HG03439 (cell line): ENCODE measurements at regions not wholly inside any gene's neighbourhood (a gene's known extent, or its start where the extent isn't known, plus 50 kb on each side); places are given as distances from the start of the nearest gene placed in this dataset.

Experiments used
- ATAC-seq: cut with Tn5 transposase; IDR thresholded peaks from one replicate; pipeline ENCODE4 v1.9.1; 2021; ENCODE audit warnings: mild to moderate bottlenecking, moderate library complexity; ENCODE audit not compliant: unreplicated experiment

- ATAC-seq: no peak
These were observed 201.9 kb downstream of the AACS start for GRCh38 chr12:125267114-125267513.

- no peak for ATAC-seq
These were observed 204.0 kb downstream of the AACS start for GRCh38 chr12:125269276-125269675.

GRCh38 chr12:125271892-125272291 lies 206.7 kb downstream of the AACS start:
- no peak for ATAC-seq

- no peak for ATAC-seq
These were observed 207.2 kb downstream of the AACS start for GRCh38 chr12:125272383-125272933.

GRCh38 chr12:125276567-125276966 lies 211.3 kb downstream of the AACS start:
- ATAC-seq: no peak

GRCh38 chr12:125280482-125281377 lies 215.5 kb downstream of the AACS start:
- no peak for ATAC-seq

- ATAC-seq: no peak
These were observed 217.7 kb downstream of the AACS start for GRCh38 chr12:125282921-125283320.

GRCh38 chr12:125283521-125283920 lies 218.3 kb downstream of the AACS start:
- ATAC-seq: no peak

- no peak for ATAC-seq
These were observed 218.9 kb downstream of the AACS start for GRCh38 chr12:125284087-125284486.

GRCh38 chr12:125284945-125285685 lies 219.9 kb downstream of the AACS start:
- no peak for ATAC-seq

- no peak for ATAC-seq
These were observed 220.9 kb downstream of the AACS start for GRCh38 chr12:125286005-125286727.

GRCh38 chr12:125287155-125287847 lies 222.1 kb downstream of the AACS start:
- ATAC-seq: peak; percentile 70

- ATAC-seq: no peak
These were observed 224.0 kb downstream of the AACS start for GRCh38 chr12:125288931-125289928.

GRCh38 chr12:125289970-125290369 lies 224.7 kb downstream of the AACS start:
- ATAC-seq: no peak

GRCh38 chr12:125292700-125293099 lies 227.5 kb downstream of the AACS start:
- ATAC-seq: no peak

GRCh38 chr12:125295550-125295949 lies 230.3 kb downstream of the AACS start:
- ATAC-seq: no peak

- no peak for ATAC-seq
These were observed 231.5 kb downstream of the AACS start for GRCh38 chr12:125296701-125297100.

GRCh38 chr12:125299840-125300239 lies 234.6 kb downstream of the AACS start:
- ATAC-seq: no peak

- ATAC-seq: no peak
These were observed 235.0 kb downstream of the AACS start for GRCh38 chr12:125300249-125300648.
